Mucosa of rectum (tissue), 2 donors: ENCODE measurements at regions not wholly inside any gene's neighbourhood (a gene's known extent, or its start where the extent isn't known, plus 50 kb on each side); places are given as distances from the start of the nearest gene placed in this dataset.

ENCODE experiments used
- H3K27ac ChIP-seq, 2 donors: one replicate each; pipeline ENCODE4 v1.7.0; 2013; ENCODE audit warnings: inconsistent platforms in 2 of 2, low read depth in 2 of 2, low read length in 2 of 2
- H3K27me3 ChIP-seq, 2 donors: one replicate each; pipeline ENCODE4 v1.7.0; 2013; ENCODE audit warnings: low read length in 2 of 2; ENCODE audit not compliant: control insufficient read depth in 2 of 2, insufficient read depth in 2 of 2
- H3K36me3 ChIP-seq, 2 donors: one replicate each; pipeline ENCODE4 v1.7.0; 2013; ENCODE audit warnings: low read length in 2 of 2; ENCODE audit not compliant: control insufficient read depth in 2 of 2, insufficient read depth in 2 of 2
- H3K4me1 ChIP-seq, 2 donors: one replicate each; pipeline ENCODE4 v1.7.0; 2013; ENCODE audit warnings: low read length in 2 of 2, mild to moderate bottlenecking in 1 of 2; ENCODE audit not compliant: control insufficient read depth in 2 of 2, insufficient read depth in 2 of 2
- H3K4me3 ChIP-seq, 2 donors: one replicate each; pipeline ENCODE4 v1.7.0; 2013; ENCODE audit warnings: low read length in 2 of 2
- H3K9ac ChIP-seq, 2 donors: one replicate each; pipeline ENCODE4 v1.7.0; 2013; ENCODE audit warnings: low read length in 2 of 2, low read depth in 1 of 2, mild to moderate bottlenecking in 1 of 2
- H3K9me3 ChIP-seq, 2 donors: one replicate each; pipeline ENCODE4 v1.7.0; 2013; ENCODE audit warnings: low read length in 2 of 2; ENCODE audit not compliant: control insufficient read depth in 2 of 2
- donor health status: healthy.
- donor health status: Normal muscosa, but diverticular disease.

GRCh38 chr14:54229136-54229535 lies 167.7 kb upstream of the CDKN3 start:
- H3K9me3 ChIP-seq = no peaks in the 10 kb centered on the region
- H3K4me3 ChIP-seq = no peak overlapping the region
- H3K4me1 ChIP-seq = no peaks in the 10 kb centered on the region

DNA sequence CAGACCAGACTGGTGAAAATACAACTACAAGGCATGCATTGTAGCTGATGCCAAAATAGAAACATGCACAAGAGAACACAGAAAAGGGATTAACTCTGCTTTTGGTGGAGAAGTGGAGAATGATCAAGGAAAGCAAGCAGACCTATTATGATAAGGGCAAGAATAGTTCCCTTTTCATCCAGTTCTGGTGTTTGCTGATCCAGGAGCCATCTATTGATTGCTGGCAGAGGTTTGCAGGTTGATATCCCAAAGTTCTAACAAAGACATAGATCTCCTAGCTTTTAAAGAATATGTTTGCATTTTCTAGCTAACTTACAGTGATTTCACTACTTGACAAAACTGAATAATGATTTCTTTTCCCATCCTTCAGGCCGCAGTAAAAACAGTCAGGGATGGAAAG lies 166.2 kb upstream of the CDKN3 start:
- Histone ChIP-seq H3K27ac (no peak overlapping the region), H3K4me1 (no peaks in the 10 kb centered on the region), H3K9me3 (no peaks in the 10 kb centered on the region), H3K27me3 (no peaks in the 10 kb centered on the region), H3K4me3 (no peak overlapping the region), H3K9ac (no peak overlapping the region), H3K36me3 (no peaks in the 10 kb centered on the region)

More at GRCh38 chr14:54229136-54229535, 167.7 kb upstream of the CDKN3 start:
- no peak overlapping the region for H3K9ac ChIP-seq
- no peaks in the 10 kb centered on the region for H3K36me3 ChIP-seq
- H3K27ac ChIP-seq = no peak overlapping the region
- no peaks in the 10 kb centered on the region for H3K27me3 ChIP-seq

- Histone ChIP-seq H3K9ac (no peak overlapping the region), H3K27ac (no peak overlapping the region), H3K9me3 (no peaks in the 10 kb centered on the region), H3K4me3 (no peak overlapping the region), H3K36me3 (no peaks in the 10 kb centered on the region), H3K27me3 (no peaks in the 10 kb centered on the region), H3K4me1 (no peaks in the 10 kb centered on the region)
These were observed 164.1 kb upstream of the CDKN3 start for GRCh38 chr14:54232735-54233134.

GRCh38 chr14:54241517-54241916 lies 155.3 kb upstream of the CDKN3 start:
- no peak overlapping the region for H3K9ac ChIP-seq
- H3K4me1 ChIP-seq = no peaks in the 10 kb centered on the region
- no peaks in the 10 kb centered on the region for H3K36me3 ChIP-seq
- H3K4me3 ChIP-seq = no peak overlapping the region
- H3K27ac ChIP-seq = no peak overlapping the region
- no peaks in the 10 kb centered on the region for H3K27me3 ChIP-seq
- no peaks in the 10 kb centered on the region for H3K9me3 ChIP-seq

DNA sequence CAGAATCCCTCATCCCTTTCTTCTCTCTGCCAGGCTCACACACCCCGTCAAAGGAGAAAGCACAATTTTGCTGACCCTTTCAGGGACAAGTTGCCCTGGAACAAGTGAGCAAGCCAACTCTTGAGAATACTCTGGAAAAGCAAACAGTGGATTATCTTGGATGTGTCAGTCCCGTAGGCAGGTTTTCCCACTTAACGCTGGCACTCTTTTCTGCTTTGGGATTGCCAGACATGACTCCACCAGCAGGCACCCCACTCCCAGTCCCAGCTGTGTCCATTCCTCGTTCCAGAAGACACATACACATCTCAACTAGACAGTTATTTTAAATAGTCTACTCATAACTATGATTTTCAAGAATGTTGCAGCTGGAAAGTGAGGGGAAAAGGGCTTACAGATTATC lies 145.5 kb upstream of the CDKN3 start:
- no peaks in the 10 kb centered on the region for H3K36me3 ChIP-seq
- no peaks in the 10 kb centered on the region for H3K9me3 ChIP-seq
- no peak overlapping the region for H3K9ac ChIP-seq
- H3K4me3 ChIP-seq = no peak overlapping the region
- no peak overlapping the region for H3K27ac ChIP-seq
- no peaks in the 10 kb centered on the region for H3K27me3 ChIP-seq
- H3K4me1 ChIP-seq = no peaks in the 10 kb centered on the region

DNA sequence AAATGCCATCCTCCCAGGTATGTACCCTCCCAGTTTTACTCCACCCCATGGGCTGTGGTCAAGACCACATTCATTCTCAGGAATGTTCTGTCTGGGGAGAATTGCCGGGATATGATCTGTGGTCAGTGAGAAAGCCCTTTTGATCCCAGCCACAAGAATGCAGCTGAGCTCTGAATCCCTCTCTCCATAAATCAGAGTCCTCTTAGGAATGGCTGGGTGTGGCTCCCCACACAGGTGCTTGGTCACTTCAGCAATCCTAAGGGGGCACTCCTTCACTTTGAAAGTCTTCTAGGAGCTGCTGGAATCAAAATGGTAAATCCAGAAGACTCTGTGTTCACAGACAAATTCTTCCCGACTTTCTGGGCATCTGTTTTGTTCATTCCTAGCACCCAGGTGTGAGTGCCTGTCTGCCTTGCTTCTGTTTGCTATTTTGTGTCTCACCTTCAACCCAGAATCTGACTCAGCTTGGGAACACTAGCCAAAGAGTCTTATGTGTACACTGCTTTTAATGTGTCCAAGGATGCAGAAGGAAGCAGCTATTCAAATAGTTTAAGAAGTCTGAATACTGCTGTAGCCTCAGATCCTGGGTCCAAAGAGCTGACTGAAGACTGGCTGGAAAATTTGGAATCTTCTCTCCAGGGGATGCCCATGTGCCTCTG lies 144.6 kb upstream of the CDKN3 start:
- Histone ChIP-seq H3K4me1 (no peaks in the 10 kb centered on the region), H3K27me3 (no peaks in the 10 kb centered on the region), H3K36me3 (no peaks in the 10 kb centered on the region), H3K9ac (no peak overlapping the region), H3K4me3 (no peak overlapping the region), H3K27ac (no peak overlapping the region), H3K9me3 (no peaks in the 10 kb centered on the region)

GRCh38 chr14:54253195-54253947 lies 143.4 kb upstream of the CDKN3 start:
- Histone ChIP-seq H3K4me1 (no peaks in the 10 kb centered on the region), H3K27ac (no peak overlapping the region), H3K4me3 (no peak overlapping the region), H3K9me3 (no peaks in the 10 kb centered on the region), H3K36me3 (no peaks in the 10 kb centered on the region), H3K9ac (no peak overlapping the region), H3K27me3 (no peaks in the 10 kb centered on the region)

DNA sequence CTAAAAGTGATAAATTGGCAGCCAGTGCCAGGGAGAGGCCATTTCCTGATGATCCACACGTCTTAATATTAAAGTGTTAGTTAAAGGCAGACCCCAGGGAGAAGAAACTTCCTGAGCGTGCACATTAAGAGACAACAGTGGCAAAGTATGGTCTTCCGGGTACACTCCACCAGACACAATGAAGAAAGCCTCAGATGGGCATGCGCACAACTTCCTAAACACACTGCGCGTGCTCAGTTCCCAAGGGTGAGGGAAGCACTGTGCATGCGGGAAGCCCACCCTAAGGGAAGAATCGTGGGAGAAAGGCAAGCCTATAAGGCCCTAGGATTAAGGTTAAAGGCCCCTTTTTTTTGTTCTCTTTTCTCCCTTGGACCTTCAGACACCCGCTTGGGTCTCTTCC lies 140.7 kb upstream of the CDKN3 start:
- Histone ChIP-seq H3K36me3 (no peaks in the 10 kb centered on the region), H3K9me3 (no peaks in the 10 kb centered on the region), H3K27me3 (no peaks in the 10 kb centered on the region), H3K9ac (no peak overlapping the region), H3K4me3 (no peak overlapping the region), H3K27ac (no peak overlapping the region), H3K4me1 (no peaks in the 10 kb centered on the region)

GRCh38 chr14:54257424-54257823 lies 139.4 kb upstream of the CDKN3 start:
- Histone ChIP-seq H3K9ac (no peak overlapping the region), H3K9me3 (no peaks in the 10 kb centered on the region), H3K27me3 (no peaks in the 10 kb centered on the region), H3K4me3 (no peak overlapping the region), H3K4me1 (no peaks in the 10 kb centered on the region), H3K27ac (no peak overlapping the region), H3K36me3 (no peaks in the 10 kb centered on the region)

- H3K4me3 ChIP-seq = no peak overlapping the region
- no peaks in the 10 kb centered on the region for H3K4me1 ChIP-seq
- no peaks in the 10 kb centered on the region for H3K27me3 ChIP-seq
- no peak overlapping the region for H3K27ac ChIP-seq
- H3K36me3 ChIP-seq = no peaks in the 10 kb centered on the region
- H3K9me3 ChIP-seq = no peaks in the 10 kb centered on the region
- no peak overlapping the region for H3K9ac ChIP-seq
These were observed 138.4 kb upstream of the CDKN3 start for GRCh38 chr14:54258382-54258781.
